ENCODE measurements at regions not wholly inside any gene's neighbourhood (a gene's known extent, or its start where the extent isn't known, plus 50 kb on each side); places are given as distances from the start of the nearest gene placed in this dataset.

- DNase-seq (no peak), ATAC-seq (no peak)
- intact Hi-C loops (cut with DNase I), result no loop called here
- no peaks in the 10 kb centered on the region for H3K36me3 ChIP-seq
- no peaks in the 10 kb centered on the region for H3K27me3 ChIP-seq (ENCODE audit: low read depth)
- peaks cover 20% of the 10 kb centered on the region for H3K9me3 ChIP-seq
- no peak overlapping the region for H3K27ac ChIP-seq
- H3K4me1 ChIP-seq, result no peaks in the 10 kb centered on the region
- no peak overlapping the region for H3K4me3 ChIP-seq
- TF ChIP-seq CTCF (IDR thresholded peaks at IDR 0.05), result no peak
These were observed 1264.1 kb upstream of the AUTS2 start for GRCh38 chr7:68334216-68334615.

DNA sequence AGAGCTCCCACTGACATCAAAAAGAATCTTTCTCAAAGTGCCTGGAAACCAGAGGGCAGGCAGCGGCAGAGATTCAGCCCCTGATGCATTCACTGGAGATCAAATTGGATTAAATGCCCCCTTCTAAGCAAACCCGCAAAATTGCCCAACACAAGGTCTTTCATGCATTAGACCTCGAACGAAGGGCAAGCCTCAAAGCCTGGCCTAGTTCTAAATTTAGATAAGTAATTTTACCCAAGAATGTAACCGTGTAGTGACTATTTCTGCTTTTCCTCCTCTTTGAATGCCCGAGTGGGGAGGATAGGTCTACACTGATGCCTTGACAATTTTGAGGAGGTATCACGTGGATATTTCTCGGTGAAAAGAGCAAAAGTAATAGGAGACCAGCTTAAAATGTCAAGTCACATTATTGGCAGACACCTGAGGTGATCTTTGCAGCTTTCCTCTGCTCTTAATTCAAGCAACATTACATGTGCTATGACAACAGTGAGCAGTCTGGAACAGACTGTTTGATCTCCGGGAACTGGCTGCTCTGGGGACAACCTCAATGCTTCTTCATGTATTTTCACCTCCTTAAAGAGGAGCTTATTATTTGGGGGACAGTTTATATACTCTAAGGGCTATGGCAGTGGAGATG, 1263.5 kb upstream of the AUTS2 start:
- H3K4me3 ChIP-seq, result no peak overlapping the region
- intact Hi-C loops (cut with DNase I), result no loop called here
- H3K4me1 ChIP-seq, result no peaks in the 10 kb centered on the region
- H3K27ac ChIP-seq, result no peak overlapping the region
- DNase-seq, result no peak
- H3K27me3 ChIP-seq (ENCODE audit: low read depth), result no peaks in the 10 kb centered on the region
- peaks cover 19% of the 10 kb centered on the region for H3K9me3 ChIP-seq
- TF ChIP-seq CTCF (IDR thresholded peaks at IDR 0.05), result no peak
- no peaks in the 10 kb centered on the region for H3K36me3 ChIP-seq
- ATAC-seq, result no peak

GRCh38 chr7:68336594-68336993, 1261.7 kb upstream of the AUTS2 start:
- intact Hi-C loops (cut with DNase I), result no loop called here
- Histone ChIP-seq H3K27me3 (ENCODE audit: low read depth) (no peaks in the 10 kb centered on the region), H3K27ac (no peak overlapping the region), H3K36me3 (no peaks in the 10 kb centered on the region), H3K4me3 (no peak overlapping the region), H3K4me1 (no peaks in the 10 kb centered on the region), H3K9me3 (peaks cover 3% of the 10 kb centered on the region)
- no peak for TF ChIP-seq CTCF (IDR thresholded peaks at IDR 0.05)
- ATAC-seq (no peak), DNase-seq (no peak)

DNA sequence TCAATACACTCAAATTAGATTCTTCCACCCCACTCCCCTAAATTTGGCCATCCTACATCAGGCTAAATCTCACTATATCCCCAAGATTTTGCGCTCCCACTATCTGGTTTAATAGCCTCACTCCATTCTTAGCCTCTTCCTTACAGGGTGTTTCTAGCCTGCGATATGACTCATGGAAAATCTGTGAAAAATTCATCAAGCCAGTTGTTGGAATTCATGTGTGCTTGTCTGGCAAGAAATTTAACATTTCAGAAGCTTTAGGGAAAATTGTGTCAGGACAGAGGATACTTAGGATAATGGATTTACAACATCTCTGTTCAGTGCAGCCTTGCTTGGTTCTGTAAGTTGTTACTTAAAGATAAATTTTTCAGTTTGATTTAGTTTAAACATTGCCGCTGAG, 1249.9 kb upstream of the AUTS2 start:
- H3K9me3 ChIP-seq, result no peaks in the 10 kb centered on the region
- intact Hi-C loops (cut with DNase I), result no loop called here
- no peaks in the 10 kb centered on the region for H3K4me1 ChIP-seq
- no peaks in the 10 kb centered on the region for H3K36me3 ChIP-seq
- H3K27ac ChIP-seq, result no peak overlapping the region
- no peaks in the 10 kb centered on the region for H3K27me3 ChIP-seq (ENCODE audit: low read depth)
- DNase-seq (no peak), ATAC-seq (no peak)
- no peak overlapping the region for H3K4me3 ChIP-seq
- no peak for TF ChIP-seq CTCF (IDR thresholded peaks at IDR 0.05)

DNA sequence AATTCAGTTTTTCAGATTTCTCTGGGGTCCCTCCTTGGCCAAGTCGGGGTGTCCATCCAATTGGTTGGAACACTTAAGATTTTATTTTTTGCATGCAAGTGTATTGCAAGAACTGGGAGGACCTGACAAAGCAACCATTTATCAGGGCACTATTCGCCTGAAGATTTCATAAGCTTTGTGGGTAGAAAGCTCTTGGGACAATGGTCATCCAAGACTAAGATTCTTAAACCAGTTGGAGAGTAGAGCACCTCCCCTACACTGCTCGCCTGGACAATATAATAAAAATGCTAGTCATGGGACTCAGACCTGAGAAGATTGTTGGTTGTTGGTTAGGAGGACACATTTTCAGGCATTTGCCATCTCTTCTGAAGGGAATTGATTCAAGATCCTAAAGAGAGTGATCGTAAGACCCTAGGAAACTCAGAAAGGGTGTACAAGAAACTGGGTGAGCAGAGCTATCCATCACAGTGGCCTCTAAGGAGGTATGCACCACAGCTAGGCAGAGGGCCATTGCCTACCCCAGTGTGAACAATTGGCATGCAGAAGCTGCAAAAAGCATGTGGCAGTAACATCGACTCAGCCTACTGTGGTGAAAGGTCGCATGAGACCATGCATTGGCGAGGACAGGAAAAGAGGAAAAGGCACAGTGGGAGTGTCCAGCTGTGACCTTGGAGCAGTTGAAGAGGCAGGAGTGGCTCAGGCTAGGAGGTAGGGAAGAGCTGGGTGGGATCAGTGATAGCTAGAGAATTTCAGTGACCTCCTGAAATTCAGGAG, 1235.3 kb upstream of the AUTS2 start:
- Histone ChIP-seq H3K27ac (no peak overlapping the region), H3K27me3 (ENCODE audit: low read depth) (no peaks in the 10 kb centered on the region), H3K4me1 (no peaks in the 10 kb centered on the region), H3K36me3 (no peaks in the 10 kb centered on the region), H3K4me3 (no peak overlapping the region), H3K9me3 (no peaks in the 10 kb centered on the region)
- ATAC-seq, result no peak
- intact Hi-C loops (cut with DNase I), result no loop called here
- no peak for TF ChIP-seq CTCF (IDR thresholded peaks at IDR 0.05)
- DNase-seq, result no peak

Data from lower lobe of right lung (tissue), 2 donors.